T-helper 1 cell (primary cell): ENCODE measurements at regions not wholly inside any gene's neighbourhood (a gene's known extent, or its start where the extent isn't known, plus 50 kb on each side); places are given as distances from the start of the nearest gene placed in this dataset.

Experiments
- DNase-seq, 5 donors: peaks; one replicate each; pipeline ENCODE4 v3.0.0-alpha.2; 2012 to 2020

- DNase-seq: no peak
These were observed 85.0 kb upstream of the EGLN3 start for GRCh38 chr14:34035934-34036250.

GRCh38 chr14:34035177-34035933, 84.5 kb upstream of the EGLN3 start:
- no peak for DNase-seq

- no peak for DNase-seq
These were observed 83.7 kb upstream of the EGLN3 start for GRCh38 chr14:34034447-34035176.

GRCh38 chr14:34032720-34033119, 81.8 kb upstream of the EGLN3 start:
- no peak for DNase-seq

GRCh38 chr14:34030864-34031263, 80.0 kb upstream of the EGLN3 start:
- DNase-seq: no peak

GRCh38 chr14:34029921-34030334, 79.1 kb upstream of the EGLN3 start:
- DNase-seq: no peak

- DNase-seq: no peak
These were observed 77.2 kb upstream of the EGLN3 start for GRCh38 chr14:34027990-34028495.

GRCh38 chr14:34027130-34027989, 76.5 kb upstream of the EGLN3 start:
- no peak for DNase-seq

GRCh38 chr14:34025325-34026017, 74.6 kb upstream of the EGLN3 start:
- no peak for DNase-seq

GRCh38 chr14:34024768-34025144, 73.9 kb upstream of the EGLN3 start:
- DNase-seq: no peak

GRCh38 chr14:34023824-34024767, 73.2 kb upstream of the EGLN3 start:
- no peak for DNase-seq

GRCh38 chr14:34021096-34021495, 70.2 kb upstream of the EGLN3 start:
- DNase-seq: no peak

- DNase-seq: no peak
These were observed 69.1 kb upstream of the EGLN3 start for GRCh38 chr14:34020014-34020413.

GRCh38 chr14:34018564-34019244, 67.8 kb upstream of the EGLN3 start:
- DNase-seq: peak in 1 of 5 donors; percentile 61

- peak in 1 of 5 donors; percentile 72 for DNase-seq
These were observed 67.3 kb upstream of the EGLN3 start for GRCh38 chr14:34018125-34018524.

GRCh38 chr14:34015383-34015782, 64.5 kb upstream of the EGLN3 start:
- no peak for DNase-seq

- DNase-seq: no peak
These were observed 64.1 kb upstream of the EGLN3 start for GRCh38 chr14:34014936-34015335.

- DNase-seq: peak in 1 of 5 donors; percentile 26
These were observed 62.8 kb upstream of the EGLN3 start for GRCh38 chr14:34013721-34014060.

- DNase-seq: peak in 1 of 5 donors; percentile 42
These were observed 62.3 kb upstream of the EGLN3 start for GRCh38 chr14:34012978-34013720.

- DNase-seq: no peak
These were observed 61.5 kb upstream of the EGLN3 start for GRCh38 chr14:34012369-34012768.
